ENCODE measurements at regions not wholly inside any gene's neighbourhood (a gene's known extent, or its start where the extent isn't known, plus 50 kb on each side); places are given as distances from the start of the nearest gene placed in this dataset.
"Not testable (repeated sequence)": the region's sequence is repeated elsewhere in the genome, so short reads cannot be mapped to it uniquely, and the experiment has no call there.

DNA sequence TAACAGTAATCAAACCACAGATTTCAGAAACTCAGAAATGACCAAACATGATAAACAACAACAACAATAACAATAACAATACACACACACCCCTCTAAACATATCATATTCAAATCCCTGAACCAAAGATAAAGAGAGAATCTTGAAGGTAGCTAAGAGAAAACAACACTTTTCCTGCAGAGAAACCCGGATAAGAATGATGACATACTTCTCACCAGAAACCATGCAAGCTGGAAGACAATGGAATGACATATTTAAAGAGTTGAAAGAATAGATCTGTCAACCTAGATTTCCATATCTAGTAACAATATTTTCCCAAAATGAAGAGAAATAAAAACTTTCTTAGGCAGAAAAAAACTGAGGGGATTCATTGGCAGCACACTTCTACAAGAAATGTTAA is 138.1 kb downstream of the LIG4 start:
- DNase-seq (ENCODE audit: low read depth in 2 of 2) = no peak

DNA sequence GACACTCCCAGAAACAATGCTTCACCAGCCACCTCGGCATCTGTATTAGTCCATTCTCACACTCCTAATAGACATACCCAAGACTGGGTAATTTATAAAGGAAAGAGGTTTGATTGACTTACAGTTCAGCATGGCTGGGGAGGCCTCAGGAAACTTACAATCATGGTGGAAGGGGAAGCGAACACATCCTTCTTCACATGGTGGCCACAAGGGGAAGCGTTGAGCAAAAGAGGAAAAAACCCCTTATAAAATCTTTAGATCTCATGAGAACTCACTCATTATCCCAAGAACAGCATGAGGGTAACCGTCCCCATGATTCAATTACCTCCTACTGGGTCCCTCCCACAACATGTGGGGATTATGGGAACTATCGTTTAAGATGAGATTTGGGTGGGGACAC is 140.9 kb downstream of the LIG4 start:
- DNase-seq (ENCODE audit: low read depth in 2 of 2) = not testable (repeated sequence)

DNA sequence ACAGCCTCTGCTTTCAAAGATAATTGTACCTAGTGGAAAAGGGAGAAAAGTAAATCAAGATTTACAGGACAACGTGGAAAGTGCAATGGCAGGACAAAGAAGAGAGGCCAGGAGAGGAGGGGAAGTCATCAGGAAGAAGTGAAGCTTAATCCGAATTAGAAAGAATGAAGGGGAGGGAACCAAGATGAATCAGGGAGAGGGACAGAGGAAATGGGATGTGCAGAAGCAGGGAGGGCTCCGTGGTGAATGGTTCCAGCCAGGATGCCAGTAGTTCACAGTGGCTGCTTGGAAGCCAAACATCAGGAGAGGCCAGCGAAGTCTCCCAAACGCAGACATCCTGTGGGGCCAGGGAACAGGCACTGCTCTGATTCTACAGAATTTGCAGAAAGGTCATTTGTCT is 144.4 kb downstream of the LIG4 start:
- no peak for DNase-seq (ENCODE audit: low read depth in 2 of 2)

DNA sequence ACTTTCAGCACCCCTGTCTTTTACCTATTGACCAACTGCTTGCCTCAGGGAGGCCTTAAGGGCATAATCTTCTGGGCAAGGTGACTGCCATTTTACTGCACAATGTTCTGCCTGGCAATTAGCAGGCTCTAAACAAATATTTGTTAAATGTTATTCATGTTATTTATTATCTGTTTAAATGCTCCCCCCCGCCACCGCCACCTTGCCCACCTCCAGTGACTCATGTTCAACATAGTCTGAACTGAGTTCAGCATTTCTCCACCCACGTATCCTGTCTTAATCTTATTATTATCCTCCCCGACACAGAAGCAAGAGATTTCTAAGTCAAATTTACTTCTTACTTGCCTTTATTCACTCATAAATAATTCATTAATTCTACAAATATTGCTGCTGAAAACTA is 144.8 kb downstream of the LIG4 start:
- no peak for DNase-seq (ENCODE audit: low read depth in 2 of 2)

DNA sequence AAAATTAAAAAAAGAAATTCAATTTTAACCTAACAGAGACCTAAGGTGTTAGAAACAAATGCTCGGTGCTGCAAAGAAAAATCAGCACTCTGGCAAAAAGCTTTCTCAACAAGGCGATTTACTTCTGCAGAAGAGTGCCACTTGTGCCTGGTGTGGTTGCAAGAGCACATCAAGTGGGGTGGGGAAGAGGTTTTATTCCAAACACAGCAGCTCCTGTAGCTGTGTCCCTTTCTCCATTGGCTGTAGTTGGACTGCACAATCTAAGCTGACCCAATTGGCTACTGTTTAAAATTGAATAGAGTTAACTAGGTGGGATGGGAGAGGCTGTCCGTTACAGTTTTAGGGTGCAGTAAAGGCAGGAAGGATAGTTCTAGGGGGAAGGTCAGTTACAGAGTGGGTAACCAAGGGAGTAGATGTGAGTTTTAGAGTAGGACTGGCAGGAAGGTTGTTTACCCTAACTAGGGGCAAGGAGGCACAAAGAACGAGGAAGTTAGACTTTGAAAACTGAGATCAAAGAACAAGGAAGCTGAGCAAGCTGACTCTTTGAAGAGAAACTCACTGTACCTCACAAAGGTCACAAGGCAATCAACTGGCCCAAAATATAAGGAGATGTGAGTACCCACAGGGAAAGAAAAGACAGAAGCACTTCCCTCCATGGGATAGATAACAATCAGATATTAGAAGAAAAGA is 145.7 kb downstream of the LIG4 start:
- DNase-seq (ENCODE audit: low read depth in 2 of 2) = no peak

DNA sequence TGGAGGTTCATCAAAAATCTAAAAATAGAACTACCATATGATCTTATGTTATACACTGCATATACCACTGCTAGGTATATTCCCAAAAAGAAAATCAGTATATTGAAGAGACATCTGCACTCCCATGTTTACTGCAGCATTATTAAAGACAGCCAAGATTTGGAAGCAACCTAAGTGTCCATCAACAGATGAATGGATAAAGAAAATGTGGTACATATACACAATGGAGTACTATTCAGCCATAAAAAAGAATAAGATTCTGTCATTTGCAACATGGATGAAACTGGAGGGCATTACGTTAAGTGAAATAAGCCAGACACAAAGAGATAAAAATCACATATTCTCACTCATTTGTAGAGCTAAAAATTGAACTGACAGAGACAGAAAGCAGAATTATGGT is 151.0 kb downstream of the LIG4 start:
- DNase-seq (ENCODE audit: low read depth in 2 of 2) = not testable (repeated sequence)

DNA sequence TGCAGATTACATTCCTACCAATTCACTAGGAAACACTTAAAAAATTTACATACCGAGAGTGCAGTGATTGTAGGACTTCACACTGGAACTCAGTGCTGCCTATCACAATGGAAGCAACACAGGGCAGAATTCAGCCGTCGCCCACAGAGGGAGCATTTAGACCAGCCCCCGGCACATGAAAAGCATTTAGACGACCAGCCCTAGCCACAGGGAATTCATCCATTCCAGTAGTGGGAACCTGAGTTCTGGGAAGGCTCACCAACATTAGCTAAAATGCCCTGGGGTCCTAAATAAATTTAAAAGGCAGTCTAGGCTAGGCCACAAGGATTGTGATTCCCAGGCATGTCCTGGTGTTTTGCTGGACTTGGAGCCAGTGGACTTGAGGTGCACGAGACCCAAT is 155.2 kb downstream of the LIG4 start:
- no peak for DNase-seq (ENCODE audit: low read depth in 2 of 2)

DNA sequence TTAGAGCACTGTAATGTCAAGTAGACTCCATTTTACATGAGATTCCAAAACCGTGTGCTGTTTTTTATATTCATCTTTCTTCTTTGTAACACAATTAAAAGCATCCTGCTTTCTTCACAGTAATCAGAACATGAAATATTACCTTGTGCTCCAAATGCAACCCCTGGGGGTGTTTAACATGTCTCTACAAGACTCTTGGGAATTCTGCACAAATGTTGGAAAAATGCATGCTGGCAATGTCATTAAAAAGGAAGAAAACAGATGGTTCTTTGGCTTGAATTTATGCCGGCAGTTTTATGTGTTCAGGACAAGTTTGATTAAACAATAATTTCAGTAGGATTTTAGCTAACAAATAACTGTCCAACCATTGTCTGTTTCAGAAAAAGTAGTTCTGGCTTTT is 159.1 kb downstream of the LIG4 start:
- no peak for DNase-seq (ENCODE audit: low read depth in 2 of 2)

DNA sequence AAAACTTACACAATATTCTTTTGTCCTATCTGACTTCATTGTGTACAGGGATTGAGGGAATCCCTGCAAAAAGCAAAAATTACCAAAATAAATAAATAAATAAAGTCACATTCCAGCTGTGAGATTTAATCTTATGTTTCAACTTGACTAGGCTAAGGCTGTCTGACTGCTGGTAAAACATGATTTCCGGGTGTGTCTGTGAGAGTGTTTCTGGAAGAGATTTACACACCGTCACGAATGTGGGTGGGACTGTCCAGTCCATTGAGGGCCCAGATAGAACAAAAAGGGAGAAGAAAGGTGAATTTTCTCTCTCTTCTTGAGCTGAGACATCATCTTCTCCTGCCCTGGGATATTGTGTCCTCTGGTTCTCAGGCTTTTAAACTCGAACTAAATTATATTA is 166.1 kb downstream of the LIG4 start:
- DNase-seq (ENCODE audit: low read depth in 2 of 2) = no peak

DNA sequence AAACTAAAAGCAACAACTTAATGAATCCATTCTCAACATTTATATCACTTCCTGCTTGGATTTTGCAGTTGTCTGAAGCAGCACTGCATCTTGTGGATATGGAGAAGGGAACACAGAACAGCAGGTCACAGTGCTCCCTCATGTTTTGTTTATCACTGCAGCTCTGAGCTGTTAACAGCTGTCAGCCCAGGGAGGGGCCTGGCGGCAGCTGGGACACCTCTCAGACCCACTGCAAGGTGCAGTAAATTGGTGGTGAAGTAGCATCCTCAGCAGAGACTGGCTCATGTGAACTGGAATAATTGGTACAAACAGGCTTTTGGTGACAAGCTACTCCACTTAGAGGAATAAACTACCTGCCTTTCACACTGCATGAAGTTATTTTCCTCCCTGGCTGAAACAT is 170.4 kb downstream of the LIG4 start:
- no peak for DNase-seq (ENCODE audit: low read depth in 2 of 2)

DNA sequence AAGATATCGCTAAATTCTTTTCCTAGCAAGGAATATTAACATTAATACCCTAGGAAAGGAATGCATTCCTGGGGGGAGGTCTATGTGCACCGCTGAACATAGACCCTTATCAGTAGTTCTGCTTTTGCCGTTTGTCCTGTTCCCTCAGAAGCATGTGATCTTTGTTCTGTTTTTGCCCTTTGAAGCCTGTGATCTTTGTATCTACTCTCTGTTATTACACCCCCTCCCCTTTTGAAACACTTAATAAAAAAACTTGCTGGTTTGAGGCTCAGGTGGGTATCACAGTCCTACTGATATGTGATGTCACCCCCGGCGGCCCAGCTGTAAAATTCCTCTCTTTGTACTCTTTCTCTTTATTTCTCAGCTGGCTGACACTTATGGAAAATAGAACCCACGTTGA is 172.5 kb downstream of the LIG4 start:
- DNase-seq (ENCODE audit: low read depth in 2 of 2) = not testable (repeated sequence)

DNA sequence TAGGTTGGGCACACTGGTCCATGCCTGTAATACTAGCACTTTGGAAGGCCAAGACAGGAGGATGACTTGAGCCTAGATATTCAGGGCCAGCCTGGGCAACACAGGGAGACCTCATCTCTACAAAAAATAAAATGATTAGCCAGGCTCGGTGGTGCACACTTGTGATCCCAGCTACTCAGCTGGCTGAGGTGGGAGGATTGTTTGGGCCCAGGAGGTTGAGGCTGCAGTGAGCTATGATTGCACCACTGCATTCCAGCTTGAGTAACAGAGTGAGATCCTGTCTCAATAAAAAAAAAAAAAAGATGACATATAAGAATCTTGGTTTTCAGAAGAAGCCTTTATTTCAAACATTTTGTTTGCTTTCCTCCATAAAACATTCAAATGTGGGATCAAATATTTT is 178.0 kb downstream of the LIG4 start:
- DNase-seq (ENCODE audit: low read depth in 2 of 2) = no peak

DNA sequence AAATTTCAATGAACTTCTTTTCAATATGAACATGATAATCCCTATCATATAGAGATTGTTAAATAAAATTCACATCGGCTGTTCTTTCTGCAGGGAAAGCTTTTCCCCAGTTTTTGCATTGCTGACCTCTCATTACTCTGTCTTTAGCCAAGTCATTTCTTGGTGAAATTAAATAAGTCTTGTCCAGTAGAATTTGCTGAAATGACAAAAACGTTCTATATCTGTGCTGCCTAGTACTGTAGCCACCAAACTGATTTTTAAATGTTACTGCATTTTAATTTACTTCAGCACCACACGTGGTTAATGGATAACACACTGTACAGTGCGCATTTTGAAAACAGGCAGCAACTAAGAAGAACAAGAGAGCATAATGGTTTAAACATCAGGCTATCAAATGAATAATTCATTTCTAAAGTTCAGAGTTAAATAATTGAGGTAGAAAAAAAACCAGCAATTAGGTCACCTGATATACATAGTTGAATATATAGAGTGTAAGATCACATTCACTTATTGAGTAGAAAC is 178.9 kb downstream of the LIG4 start:
- DNase-seq (ENCODE audit: low read depth in 2 of 2) = no peak

DNA sequence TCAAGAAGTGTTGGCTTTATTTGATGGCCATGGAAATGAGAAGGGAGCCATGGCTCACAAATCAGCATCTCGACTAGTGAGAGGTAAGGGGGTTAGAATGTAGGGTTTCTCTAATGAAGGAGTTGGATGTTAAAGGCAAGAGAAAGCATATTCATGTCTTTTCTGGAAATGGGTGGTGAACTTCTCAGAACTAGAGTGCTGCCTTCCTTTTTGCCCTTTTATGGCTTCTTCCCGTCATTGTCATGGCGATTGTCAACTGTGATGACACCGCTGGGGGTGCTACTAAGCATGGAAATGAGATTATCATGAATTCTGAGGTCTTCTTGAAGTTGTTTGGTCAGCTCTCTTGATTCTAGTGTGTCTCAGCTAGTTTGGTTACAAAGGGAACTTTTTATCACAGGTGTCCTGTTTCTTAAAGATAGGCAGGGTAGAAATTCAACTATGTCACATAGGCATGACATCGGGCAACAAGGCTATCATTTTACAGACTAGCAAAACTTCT is 180.4 kb downstream of the LIG4 start:
- DNase-seq (ENCODE audit: low read depth in 2 of 2) = no peak

DNA sequence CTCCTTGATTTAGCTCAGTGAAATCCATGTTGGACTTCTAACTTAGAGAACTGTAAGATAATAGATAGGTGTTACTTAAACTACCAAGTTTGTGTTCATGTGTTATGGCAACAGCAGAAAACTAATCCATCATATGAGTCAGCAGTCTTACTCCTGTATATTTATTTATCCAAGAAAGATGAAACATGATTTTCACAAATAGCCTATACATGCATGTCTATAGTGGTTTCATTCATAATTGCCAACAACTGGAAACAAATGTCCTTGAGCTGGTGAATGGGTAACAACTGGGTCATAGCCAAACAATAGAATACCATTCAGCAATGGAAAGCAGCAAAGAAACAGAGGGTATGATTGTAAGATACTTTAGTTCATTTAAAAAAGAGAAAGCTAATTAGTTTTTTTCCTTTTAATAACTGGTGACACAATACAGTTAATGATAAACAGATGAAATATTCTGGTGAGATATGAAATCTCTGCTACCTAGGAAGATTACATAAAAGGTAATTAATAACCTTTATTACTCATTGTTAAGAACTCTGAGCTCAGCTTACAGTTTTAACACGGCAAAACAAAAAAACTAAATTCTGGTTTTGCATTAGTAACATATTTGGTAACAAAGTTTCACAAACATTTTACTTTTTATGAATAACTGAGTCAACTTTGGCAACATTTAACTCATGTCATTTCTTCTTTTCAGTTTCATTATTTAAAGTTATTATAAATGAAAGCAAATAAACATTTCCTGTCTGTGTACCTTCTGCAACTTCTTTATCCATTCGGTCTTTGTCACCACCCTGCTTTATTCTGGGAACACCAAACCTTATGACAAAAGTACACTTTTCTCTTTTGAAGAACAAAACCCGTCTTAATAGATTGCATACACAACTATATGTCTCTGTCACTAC is 181.3 kb downstream of the LIG4 start:
- DNase-seq (ENCODE audit: low read depth in 2 of 2) = no peak

DNA sequence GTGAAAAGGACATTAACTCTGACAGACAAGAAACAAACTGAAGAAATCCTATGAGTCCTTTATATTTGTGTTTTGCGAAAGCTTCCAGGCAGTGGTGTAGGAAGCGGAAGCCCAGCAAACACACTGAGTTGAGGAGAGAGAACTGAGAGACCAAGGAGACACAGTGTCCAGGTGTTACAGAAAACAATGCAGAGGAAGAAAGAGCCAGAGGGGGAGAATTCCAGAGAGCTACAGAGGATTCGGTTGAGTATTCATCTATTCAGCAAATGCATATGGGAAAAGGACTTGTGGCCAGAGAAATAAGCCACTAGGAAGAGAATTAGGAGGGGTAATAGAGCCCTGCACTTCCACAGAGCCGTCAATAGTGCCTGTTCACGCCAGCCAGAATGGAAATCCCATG is 183.5 kb downstream of the LIG4 start:
- no peak for DNase-seq (ENCODE audit: low read depth in 2 of 2)

DNA sequence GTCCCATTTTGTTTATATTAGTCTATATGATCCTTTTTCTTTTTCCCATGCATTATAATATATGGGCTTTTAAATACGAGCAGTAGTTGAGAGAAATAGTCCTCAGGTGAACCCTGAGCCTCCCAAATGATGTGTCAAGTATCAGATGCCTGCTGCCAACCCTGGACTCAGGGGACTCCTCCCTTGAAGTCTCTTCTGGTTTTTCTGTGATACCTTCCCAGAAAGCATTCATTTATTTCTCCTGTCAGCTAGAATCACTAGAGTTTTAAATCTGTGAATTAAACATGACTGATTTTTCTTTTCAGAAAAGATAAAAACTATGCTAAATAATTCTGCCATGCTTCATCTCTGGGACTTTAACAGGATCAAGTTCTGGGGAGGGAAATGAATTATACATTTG is 184.6 kb downstream of the LIG4 start:
- DNase-seq (ENCODE audit: low read depth in 2 of 2) = no peak

DNA sequence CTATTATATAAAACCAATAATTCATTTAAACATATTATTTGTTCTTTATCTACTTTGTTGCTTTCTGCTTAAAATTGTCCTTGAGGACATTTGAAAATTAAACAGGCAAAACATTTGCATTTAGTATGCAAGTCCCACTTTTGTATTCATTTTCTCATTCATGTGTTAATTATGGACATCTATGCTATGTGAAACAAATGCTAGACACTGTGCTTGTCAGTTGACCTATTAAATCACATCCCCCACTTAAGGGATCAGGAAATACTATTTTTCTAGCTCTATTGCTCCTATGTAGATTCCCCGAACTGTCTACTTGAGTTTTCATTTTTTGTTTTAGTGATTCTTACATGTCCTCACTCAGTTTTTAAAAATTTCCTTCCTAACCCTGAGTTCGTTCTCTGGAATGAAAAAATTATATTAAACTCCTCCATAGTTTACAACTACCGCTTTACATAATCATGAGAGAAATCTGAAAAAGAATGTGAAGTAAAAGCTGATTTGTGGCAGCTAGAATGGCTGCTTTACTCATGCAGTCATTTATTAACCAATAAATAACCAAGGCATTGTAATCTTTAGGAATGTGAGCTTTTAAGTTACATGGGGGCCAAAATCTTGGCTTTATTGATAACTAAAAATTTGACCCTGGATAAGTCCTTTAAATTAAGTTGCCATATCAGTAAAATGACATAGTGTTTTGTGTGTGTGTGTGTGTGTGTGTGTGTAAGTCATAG is 188.5 kb downstream of the LIG4 start:
- no peak for DNase-seq (ENCODE audit: low read depth in 2 of 2)

DNA sequence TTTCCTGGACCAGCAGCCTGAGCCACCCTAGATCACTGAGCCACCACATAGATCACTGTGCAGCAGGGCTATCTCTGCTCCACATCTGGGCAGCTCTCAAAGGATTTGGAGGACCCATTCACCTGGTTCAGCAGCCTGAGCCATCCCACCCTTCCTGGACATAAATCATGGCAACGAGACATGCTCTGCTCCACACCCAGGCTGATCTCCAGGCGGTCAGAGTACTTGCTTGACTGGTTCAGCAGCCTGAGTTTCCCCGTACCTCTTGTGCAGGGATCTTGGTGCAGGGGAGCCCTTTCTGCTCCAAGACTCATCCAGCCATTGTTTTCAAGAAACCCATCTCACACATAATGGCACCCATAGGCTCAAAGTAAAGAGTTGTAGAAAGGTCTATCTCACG is 195.3 kb downstream of the LIG4 start:
- no peak for DNase-seq (ENCODE audit: low read depth in 2 of 2)

DNA sequence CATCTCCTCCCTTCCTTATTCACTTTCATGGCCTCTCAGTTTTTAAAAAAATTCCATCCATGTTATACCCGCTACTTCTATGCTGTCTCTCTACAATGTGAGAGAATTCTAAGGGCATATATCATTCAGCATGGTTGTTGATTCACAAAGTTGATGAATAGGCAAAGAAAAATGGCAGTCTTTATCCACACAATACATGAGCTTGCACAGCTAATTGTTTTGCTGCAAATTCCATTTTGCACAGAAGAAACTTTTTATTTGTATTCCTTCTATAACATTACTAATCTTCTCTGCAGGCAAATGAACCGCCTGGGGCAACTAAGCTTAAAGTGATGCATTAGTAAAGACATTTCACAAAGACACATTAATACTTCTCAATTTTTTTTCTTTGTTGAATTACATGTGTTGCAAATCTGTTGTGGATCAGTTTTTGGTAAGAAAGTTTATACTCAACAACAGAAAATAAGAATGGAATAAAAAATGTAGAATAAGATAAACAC is 196.9 kb downstream of the LIG4 start:
- DNase-seq (ENCODE audit: low read depth in 2 of 2) = no peak

DNA sequence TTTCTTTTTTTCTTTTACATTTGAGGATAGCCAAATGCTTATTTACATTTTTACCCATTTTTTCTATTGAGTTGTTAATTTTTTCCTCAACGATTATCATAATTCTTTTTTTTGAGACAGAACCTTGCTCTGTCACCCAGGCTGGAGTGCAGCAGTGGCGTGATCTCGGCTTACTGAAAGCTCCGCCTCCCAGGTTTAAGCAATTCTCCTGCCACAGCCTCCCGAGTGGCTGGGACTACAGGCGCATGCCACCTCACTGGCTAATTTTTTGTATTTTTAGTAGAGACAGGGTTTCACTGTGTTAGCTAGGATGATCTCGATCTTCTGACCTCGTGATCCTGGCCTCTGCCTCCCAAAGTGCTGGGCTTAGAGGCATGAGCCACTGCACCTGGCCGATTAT is 208.7 kb downstream of the LIG4 start:
- no peak for DNase-seq (ENCODE audit: low read depth in 2 of 2)

DNA sequence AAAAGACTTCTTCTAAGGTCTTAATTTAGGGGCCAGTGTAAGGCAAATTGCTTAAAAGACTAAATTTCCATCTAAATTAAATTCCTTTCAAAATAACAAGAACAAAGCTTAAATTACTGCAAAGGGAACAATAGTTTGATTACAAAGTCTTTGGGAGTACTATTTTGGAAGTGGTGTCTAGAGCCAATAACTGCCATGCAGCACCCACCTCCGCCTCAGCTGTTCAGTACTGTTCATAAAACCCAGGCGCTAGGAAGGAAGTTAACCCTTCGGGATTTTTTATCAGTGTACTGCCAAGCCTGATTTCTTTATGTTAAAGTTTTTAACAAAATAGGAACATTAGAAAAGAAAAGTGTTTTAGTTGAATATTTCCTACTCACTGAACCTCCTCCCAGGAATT is 210.1 kb downstream of the LIG4 start:
- DNase-seq (ENCODE audit: low read depth in 2 of 2) = no peak

Measured in stimulated activated CD8-positive, alpha-beta memory T cell treated with anti-CD3 and anti-CD28 coated beads, Interleukin-7, amount 100 ng/mL, for 1 hour (primary cell).